ENCODE measurements at regions not wholly inside any gene's neighbourhood (a gene's known extent, or its start where the extent isn't known, plus 50 kb on each side); places are given as distances from the start of the nearest gene placed in this dataset.

- Histone ChIP-seq H2AFZ (ENCODE audit: control insufficient read depth, low read length) (no peak overlapping the region), H3K9me1 (ENCODE audit: control insufficient read depth, extremely low read depth, insufficient read depth, low read length) (no peaks in the 10 kb centered on the region), H3K9me3 (ENCODE audit: control insufficient read depth, low read depth, low read length) (no peaks in the 10 kb centered on the region), H3K27ac (ENCODE audit: control insufficient read depth, insufficient read depth, low read length) (no peak overlapping the region), H3K9ac (ENCODE audit: control insufficient read depth, extremely low read depth, insufficient read depth, low read length) (no peak overlapping the region), H4K20me1 (ENCODE audit: control insufficient read depth, extremely low read depth, insufficient read depth, low read length) (no peaks in the 10 kb centered on the region), H3K36me3 (ENCODE audit: control insufficient read depth in 2 of 2, extremely low read depth in 1 of 2, insufficient read depth in 2 of 2, low read length in 2 of 2) (no peaks in the 10 kb centered on the region), H3K4me1 (ENCODE audit: control insufficient read depth, extremely low read depth, insufficient read depth, low read length) (peaks cover 22% of the 10 kb centered on the region), H3K79me2 (ENCODE audit: control insufficient read depth, insufficient read depth, low read length) (no peaks in the 10 kb centered on the region), H3K27me3 (ENCODE audit: control insufficient read depth, extremely low read depth, insufficient read depth, low read length) (no peaks in the 10 kb centered on the region), H3K4me2 (ENCODE audit: control insufficient read depth, extremely low read depth, insufficient read depth, low read depth, low read length) (no peak overlapping the region), H3K4me3 (ENCODE audit: control insufficient read depth in 2 of 3, extremely low read depth in 1 of 3, insufficient read depth in 2 of 3, low read depth in 1 of 3, low read length in 3 of 3) (no peak overlapping the region)
- dilution Hi-C loops (cut with MboI; ENCODE audit: extremely low pct_ligation_motif_present, low sequenced_read_pairs) = no loop called here
- no peak for FAIRE-seq
- TF ChIP-seq CTCF (optimal IDR thresholded peaks at IDR 0.05 in 1 of 3, IDR thresholded peaks at IDR 0.05 in 1 of 3, conservative IDR thresholded peaks at IDR 0.05 in 1 of 3; ENCODE audit: extremely low read depth in 1 of 3, insufficient read depth in 2 of 3, low read length in 3 of 3) = no peak
- no peak for TF ChIP-seq EZH2 (IDR thresholded peaks at IDR 0.05; ENCODE audit: low read length)
- no peak for DNase-seq (ENCODE audit: low read depth, low spot score)
Observed at GRCh38 chr20:50325651-50326050, 135.0 kb downstream of the CEBPB start.

- Histone ChIP-seq H3K27me3 (ENCODE audit: control insufficient read depth, extremely low read depth, insufficient read depth, low read length) (no peaks in the 10 kb centered on the region), H3K27ac (ENCODE audit: control insufficient read depth, insufficient read depth, low read length) (no peak overlapping the region), H3K4me2 (ENCODE audit: control insufficient read depth, extremely low read depth, insufficient read depth, low read depth, low read length) (no peak overlapping the region), H2AFZ (ENCODE audit: control insufficient read depth, low read length) (no peak overlapping the region), H3K9me1 (ENCODE audit: control insufficient read depth, extremely low read depth, insufficient read depth, low read length) (no peaks in the 10 kb centered on the region), H3K9me3 (ENCODE audit: control insufficient read depth, low read depth, low read length) (no peaks in the 10 kb centered on the region), H3K4me3 (ENCODE audit: control insufficient read depth in 2 of 3, extremely low read depth in 1 of 3, insufficient read depth in 2 of 3, low read depth in 1 of 3, low read length in 3 of 3) (no peak overlapping the region), H3K36me3 (ENCODE audit: control insufficient read depth in 2 of 2, extremely low read depth in 1 of 2, insufficient read depth in 2 of 2, low read length in 2 of 2) (no peaks in the 10 kb centered on the region), H3K79me2 (ENCODE audit: control insufficient read depth, insufficient read depth, low read length) (no peaks in the 10 kb centered on the region), H3K4me1 (ENCODE audit: control insufficient read depth, extremely low read depth, insufficient read depth, low read length) (peaks cover 14% of the 10 kb centered on the region), H4K20me1 (ENCODE audit: control insufficient read depth, extremely low read depth, insufficient read depth, low read length) (no peaks in the 10 kb centered on the region), H3K9ac (ENCODE audit: control insufficient read depth, extremely low read depth, insufficient read depth, low read length) (no peak overlapping the region)
- TF ChIP-seq CTCF (optimal IDR thresholded peaks at IDR 0.05 in 1 of 3, IDR thresholded peaks at IDR 0.05 in 1 of 3, conservative IDR thresholded peaks at IDR 0.05 in 1 of 3; ENCODE audit: extremely low read depth in 1 of 3, insufficient read depth in 2 of 3, low read length in 3 of 3) (no peak), EZH2 (IDR thresholded peaks at IDR 0.05; ENCODE audit: low read length) (no peak)
- dilution Hi-C loops (cut with MboI; ENCODE audit: extremely low pct_ligation_motif_present, low sequenced_read_pairs) = no loop called here
- FAIRE-seq = no peak
- DNase-seq (ENCODE audit: low read depth, low spot score) = no peak
Observed at GRCh38 chr20:50327666-50328065, 137.0 kb downstream of the CEBPB start.

Data from keratinocyte (primary cell).